ENCODE measurements at regions not wholly inside any gene's neighbourhood (a gene's known extent, or its start where the extent isn't known, plus 50 kb on each side); places are given as distances from the start of the nearest gene placed in this dataset.

DNA sequence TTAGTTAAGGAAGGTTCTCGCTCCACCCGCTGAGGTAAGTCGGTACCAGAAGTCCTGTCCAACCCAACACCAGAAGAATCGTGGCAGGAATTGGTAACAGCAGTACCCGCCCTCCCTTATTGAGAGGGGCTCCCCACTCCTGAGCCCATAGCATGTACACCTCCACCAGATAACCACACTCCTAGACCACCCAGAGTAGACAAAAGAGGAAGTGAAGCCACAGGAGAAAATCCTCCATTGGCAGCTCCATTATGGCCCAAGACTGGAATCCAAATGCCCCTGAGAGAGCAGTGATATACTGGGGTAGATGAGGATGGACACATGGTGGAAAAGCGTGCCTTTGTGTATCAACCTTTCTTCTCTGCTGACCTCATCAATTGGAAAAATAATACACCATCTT, 106.1 kb upstream of the EPB41L4A start:
- H3K4me3 ChIP-seq (ENCODE audit: low read depth, low read length): no peak overlapping the region
- TF ChIP-seq CTCF (IDR thresholded peaks at IDR 0.05; ENCODE audit: low read depth, low read length): no peak

DNA sequence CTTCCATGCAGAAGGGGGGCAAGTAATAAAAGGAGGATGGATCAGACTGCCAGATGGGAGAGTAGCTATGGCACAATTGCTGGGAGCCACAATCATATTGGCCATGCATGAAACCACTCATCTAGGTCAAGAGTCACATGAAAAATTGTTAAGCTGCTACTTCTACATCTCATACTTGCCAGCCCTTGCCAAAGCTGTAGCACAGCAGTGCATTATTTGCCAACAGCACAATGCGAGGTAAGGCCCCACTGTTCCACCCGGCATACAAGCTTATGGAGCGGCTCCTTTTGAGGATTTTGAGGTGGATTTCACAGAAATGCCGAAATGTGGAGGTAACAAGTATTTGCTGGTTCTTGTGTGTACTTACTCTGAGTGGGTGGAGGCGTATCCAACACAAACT, 109.9 kb upstream of the EPB41L4A start:
- TF ChIP-seq CTCF (IDR thresholded peaks at IDR 0.05; ENCODE audit: low read depth, low read length): no peak
- no peak overlapping the region for H3K4me3 ChIP-seq (ENCODE audit: low read depth, low read length)

GRCh38 chr5:112529525-112529924, 110.4 kb upstream of the EPB41L4A start:
- no peak overlapping the region for H3K4me3 ChIP-seq (ENCODE audit: low read depth, low read length)
- TF ChIP-seq CTCF (IDR thresholded peaks at IDR 0.05; ENCODE audit: low read depth, low read length): no peak

- TF ChIP-seq CTCF (IDR thresholded peaks at IDR 0.05; ENCODE audit: low read depth, low read length): no peak
Measured at GRCh38 chr5:112532654-112533360, 113.7 kb upstream of the EPB41L4A start.

DNA sequence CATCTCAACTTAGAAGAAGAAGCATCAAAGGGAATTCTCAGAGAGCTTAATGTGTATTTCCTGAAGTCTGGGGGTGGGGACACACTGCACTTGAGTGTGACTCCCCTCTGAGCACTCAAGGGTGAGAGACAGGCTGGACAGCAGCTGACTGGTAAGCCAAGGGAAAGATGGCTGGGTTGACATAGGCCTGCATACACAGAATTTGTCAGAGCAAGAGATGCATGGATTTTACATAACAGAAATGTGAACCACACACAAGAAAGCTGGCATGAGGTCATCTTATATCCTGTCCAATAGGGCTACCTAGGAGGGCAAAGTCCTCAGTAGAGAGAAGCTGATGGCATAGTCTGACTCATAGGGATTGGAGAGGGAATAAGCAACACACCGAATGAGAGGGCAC, 114.3 kb upstream of the EPB41L4A start:
- H3K4me3 ChIP-seq (ENCODE audit: low read depth, low read length): no peak overlapping the region
- TF ChIP-seq CTCF (IDR thresholded peaks at IDR 0.05; ENCODE audit: low read depth, low read length): no peak

More at GRCh38 chr5:112532654-112533360, 113.7 kb upstream of the EPB41L4A start:
- H3K4me3 ChIP-seq (ENCODE audit: low read depth, low read length): no peak overlapping the region

- no peak for TF ChIP-seq CTCF (IDR thresholded peaks at IDR 0.05; ENCODE audit: low read depth, low read length)
- H3K4me3 ChIP-seq (ENCODE audit: low read depth, low read length): no peak overlapping the region
Measured at GRCh38 chr5:112534067-112534583, 115.0 kb upstream of the EPB41L4A start.

GRCh38 chr5:112534611-112535255, 115.7 kb upstream of the EPB41L4A start:
- H3K4me3 ChIP-seq (ENCODE audit: low read depth, low read length): no peak overlapping the region
- no peak for TF ChIP-seq CTCF (IDR thresholded peaks at IDR 0.05; ENCODE audit: low read depth, low read length)

All from WI38 (cell line).